GM19467 (cell line): ENCODE measurements at regions not wholly inside any gene's neighbourhood (a gene's known extent, or its start where the extent isn't known, plus 50 kb on each side); places are given as distances from the start of the nearest gene placed in this dataset.
"Not testable (repeated sequence)": the region's sequence is repeated elsewhere in the genome, so short reads cannot be mapped to it uniquely, and the experiment has no call there.

Experiments
- ATAC-seq: cut with Tn5 transposase; IDR thresholded peaks from one replicate; pipeline ENCODE4 v1.9.1; 2021; ENCODE audit warnings: mild to moderate bottlenecking, moderate library complexity; ENCODE audit not compliant: unreplicated experiment

DNA sequence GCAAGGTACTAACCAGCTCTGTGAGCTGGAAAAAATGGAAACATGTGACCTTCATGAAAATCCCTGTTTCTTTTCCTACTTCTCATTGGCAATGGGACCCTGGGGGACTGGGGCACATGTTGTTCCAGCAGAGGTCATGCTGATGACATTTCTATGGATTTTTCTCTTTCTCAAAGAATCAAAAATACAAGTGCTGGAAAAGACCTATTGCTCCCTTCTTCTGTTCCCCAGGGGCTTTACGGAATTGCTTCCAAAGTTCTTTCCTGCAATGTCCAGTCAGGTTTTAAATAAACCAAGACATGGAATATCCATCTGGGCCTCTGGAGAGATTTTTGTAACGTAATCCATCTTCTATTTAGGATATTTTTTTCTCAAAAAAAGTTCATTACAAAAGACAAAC is 1006.1 kb upstream of the CELF4 start:
- ATAC-seq = no peak

DNA sequence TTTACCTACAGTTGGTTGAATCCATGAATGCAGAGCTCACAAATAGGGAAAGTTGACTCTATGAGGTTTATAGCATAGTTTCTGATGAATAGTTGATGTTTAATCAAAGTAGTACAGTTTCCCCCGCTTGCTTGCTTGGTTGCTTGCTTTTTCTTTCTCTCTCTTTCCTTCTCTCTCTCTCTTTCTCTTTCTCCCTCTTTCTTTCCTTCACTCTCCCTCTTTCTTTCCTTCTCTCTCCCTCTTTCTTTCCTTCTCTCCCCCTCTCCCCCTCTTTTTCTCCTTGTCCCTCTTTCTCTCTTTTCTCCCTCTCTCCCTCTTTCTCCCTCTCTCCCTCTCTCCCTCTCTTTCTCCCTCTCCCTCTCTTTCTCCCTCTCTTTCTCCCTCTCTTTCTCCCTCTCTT is 999.9 kb upstream of the CELF4 start:
- ATAC-seq = no peak

DNA sequence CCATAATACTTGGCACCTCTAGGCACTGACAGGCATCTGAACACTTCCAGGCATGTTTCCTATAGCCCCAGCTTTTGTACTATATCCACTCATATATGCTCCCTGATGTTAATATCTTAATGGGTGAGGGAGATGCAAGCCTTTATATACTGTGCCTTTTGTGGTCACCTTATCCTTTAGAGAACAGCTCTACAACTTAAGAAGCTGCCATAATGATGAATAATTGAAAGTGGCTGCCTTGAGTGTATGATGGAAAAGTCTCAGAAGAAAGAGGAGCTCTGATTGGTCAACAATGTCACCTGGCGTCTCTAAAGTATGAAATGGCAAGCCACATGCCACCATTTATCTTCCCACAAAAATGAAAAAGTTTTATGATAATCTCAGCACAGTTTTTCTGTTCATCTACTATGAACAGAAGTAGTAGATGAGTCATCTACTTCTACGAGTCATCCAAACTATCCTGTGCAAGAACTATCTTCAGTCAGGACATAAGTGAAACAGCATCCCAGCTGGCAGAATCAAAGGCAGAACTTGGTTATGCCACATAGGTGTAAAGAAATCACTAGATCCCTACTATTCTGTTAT is 997.9 kb upstream of the CELF4 start:
- no peak for ATAC-seq

DNA sequence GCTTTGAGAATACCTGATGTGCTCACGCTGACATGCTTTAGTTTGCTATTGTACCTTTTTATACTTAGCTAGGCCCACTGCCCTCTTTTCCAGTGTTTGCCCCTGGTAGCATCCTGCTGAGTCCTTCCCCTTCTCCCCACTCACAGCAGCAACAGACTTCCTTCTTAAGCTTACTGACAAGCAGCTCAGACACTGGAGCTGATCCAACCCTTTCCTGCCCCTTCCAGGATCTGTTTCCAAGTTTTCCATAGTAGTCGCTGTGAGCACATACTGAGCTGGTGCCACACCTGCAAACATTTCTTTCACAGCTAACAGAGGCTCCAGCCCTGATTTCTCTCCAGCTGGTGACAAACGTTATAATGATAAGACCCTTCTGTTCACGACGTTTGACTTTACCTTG is 991.4 kb upstream of the CELF4 start:
- ATAC-seq = no peak

DNA sequence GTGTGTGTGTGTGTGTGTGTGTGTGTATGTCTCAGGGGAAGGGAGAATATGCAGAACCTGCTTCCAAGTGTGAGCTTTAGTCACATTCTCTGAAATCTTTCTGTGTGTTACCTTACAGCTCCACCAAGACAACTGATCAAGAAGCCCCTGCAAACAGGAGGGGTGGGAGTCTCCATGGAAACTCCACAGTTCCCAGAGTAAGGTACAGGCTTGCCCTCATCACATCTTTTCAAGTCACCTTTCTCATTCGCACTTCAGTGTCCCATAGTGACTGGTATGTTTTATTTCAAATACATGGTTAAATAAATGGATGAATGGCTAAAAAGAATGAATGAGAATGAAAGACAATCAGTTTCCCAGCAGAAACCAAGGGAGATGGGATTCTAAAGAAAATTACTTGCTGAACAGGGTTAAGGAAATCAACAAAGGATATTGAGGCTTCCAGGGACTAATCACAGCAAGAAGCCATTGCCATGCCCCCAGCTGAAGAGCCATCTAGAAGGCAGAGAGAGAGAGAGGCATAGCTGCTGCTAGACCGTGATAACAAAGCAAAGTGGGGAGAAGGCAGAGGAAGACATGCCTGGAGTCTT is 987.2 kb upstream of the CELF4 start:
- ATAC-seq = no peak

DNA sequence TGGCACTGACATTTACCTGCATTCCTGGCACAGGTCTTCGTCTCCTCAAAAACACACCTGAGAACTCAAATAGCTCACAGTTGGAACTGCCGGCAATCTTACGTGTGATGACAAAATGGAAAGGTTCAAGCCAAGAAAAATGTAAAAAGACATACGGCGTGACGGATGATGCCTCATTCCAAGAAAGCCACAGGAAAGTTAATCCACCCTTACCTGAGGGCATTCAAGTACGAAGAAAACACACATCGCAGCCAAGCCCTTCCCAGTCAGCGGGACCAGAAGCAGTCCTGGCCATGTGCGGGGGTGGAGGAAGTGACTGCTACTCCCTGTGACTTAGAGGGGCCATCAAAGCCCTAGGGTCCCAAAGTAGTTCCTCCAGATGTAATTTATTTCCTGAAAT is 986.3 kb upstream of the CELF4 start:
- no peak for ATAC-seq

DNA sequence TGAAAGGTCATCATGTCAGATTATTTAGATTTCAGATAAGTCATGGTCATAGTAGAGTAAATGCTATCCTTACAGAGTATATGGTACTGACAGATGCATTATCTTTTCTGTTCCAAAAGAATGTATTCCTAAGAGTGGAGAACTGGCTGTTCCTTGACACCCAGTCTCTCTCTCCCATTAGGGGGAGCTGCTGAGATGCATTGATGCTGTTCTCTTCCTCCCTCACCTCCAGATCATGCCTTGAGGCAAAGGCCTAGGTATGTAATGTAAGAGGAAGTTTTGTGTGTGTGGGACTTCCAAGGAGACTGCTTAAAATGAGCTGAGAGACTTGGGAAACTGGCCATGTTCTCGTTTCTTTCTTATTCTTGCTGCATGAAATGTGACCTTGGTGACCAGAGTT is 979.5 kb upstream of the CELF4 start:
- no peak for ATAC-seq

DNA sequence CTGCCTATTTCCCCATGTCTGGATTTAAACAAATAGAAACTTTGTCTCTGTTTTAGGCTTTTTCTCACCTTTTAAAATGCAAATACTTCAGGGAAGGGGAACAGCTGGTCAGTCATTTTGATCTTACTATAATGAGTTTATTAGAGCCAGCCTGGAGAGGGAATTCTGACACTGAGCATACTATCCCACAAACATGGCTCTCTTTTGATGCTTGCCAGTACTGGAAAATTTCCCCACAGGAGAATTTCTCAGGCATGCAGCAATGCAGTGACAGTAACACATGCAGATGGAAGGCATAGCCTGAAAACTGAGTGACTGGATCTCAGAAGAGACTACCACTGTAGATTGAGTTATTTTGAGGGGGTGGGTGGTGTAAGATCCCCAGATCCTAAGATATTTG is 974.3 kb upstream of the CELF4 start:
- ATAC-seq = no peak

DNA sequence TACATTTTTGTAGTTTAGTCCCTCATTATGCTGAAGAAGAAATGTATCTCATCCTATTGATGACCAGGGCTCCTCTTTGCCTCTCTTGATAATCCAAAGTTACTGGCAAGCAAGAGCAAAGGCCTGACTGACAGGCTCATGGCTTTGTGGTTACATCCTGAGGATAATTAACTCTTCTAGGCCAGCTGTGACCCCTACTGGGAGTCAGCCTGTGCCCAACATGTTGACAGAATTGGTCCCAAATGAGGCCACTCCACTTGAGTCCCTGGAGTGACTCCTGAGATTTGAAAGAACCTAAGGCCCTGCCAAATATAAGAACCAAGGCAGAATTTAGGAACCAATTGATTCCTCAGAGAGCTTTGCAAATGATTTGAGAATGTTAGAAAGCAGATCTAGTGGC is 973.8 kb upstream of the CELF4 start:
- ATAC-seq = no peak

DNA sequence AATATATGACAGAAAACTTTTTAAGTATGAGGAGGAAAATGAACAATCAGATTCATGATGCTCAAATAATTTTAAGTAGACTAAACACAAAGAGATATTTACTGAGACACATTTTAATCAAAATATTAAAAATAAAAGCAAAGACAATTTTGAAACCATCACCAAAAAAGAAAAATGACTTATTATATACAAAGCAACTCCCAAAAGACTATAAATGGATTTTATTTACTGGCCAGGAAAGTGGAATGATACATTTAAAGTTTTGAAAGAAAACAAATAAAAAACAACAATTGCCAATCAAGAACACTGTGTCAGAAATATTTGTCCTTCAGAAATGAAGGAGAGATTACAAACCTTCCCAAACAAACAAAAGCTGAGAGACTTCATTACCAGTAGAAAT is 968.5 kb upstream of the CELF4 start:
- no peak for ATAC-seq

DNA sequence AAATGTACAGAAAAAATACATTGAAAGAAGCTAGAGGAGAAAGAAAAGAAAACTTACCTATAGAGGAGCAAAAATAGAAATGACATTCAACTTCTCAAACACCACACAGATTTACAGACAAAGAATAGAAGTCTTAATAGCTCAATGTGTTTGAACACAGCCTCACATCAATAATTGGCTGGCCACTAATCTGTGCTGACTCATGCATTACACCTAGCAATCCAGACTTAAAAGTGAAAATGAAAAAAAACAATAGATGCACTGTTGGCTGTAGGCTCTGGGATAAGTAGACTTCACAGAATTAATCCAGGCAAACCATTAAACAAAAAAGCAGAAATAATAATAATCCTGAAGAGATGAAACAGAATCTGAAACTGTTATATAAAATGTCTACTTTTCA is 961.3 kb upstream of the CELF4 start:
- no peak for ATAC-seq

DNA sequence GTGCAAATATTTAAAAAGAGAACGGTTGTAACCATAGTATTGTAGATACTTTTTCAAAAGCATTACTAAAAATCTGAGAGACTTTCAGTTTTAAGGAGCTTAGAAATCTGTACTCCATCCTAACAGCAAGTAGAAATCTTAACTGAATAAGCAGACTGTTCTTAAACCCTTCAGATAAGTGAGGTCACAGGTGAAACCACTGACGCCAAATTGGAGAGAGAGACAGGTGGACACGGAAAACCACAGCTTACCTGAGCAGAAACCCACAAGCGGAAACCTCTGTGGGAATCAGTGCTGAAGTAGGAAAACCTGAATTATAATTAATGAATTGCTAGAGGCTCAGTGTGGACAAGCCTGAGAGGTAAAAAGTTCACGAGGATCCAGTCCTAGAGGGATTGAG is 959.4 kb upstream of the CELF4 start:
- ATAC-seq = no peak

DNA sequence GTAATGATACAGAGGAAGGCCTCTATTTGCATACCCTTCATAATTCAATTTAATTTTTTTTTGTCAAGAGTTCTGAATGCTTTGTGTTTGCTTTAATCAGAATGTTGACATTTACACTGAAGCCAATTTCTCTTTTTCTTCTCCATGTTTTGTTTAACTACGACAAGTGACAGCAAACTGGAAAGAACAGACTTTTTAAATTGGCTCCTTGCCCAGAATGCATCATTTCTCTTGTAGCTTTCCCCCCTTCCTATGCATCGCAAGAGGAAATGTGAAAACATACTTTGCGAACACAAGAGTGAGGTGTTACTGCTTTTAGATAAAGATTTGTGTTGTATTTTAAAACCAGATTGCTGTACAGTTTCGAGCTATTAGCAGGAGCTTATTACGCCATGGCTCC is 955.2 kb upstream of the CELF4 start:
- no peak for ATAC-seq

DNA sequence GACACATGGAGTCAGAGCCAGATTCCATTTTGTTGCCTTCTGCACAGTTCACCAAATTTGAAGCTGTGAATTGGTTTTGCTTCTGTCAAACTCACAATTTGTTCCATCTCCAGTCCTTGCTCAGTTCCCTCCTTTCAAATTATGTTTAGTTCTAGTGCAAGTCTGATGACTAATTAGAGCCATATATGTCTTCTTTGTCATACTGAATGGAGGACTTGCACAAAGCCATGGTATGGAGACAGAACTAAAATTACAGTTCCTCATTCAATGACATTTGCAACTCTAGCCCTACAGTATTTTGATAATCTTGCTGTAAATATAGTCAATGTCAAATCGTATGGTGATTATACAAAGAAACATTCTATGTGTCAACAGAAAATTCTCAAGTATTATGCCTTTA is 936.9 kb upstream of the CELF4 start:
- ATAC-seq = no peak

DNA sequence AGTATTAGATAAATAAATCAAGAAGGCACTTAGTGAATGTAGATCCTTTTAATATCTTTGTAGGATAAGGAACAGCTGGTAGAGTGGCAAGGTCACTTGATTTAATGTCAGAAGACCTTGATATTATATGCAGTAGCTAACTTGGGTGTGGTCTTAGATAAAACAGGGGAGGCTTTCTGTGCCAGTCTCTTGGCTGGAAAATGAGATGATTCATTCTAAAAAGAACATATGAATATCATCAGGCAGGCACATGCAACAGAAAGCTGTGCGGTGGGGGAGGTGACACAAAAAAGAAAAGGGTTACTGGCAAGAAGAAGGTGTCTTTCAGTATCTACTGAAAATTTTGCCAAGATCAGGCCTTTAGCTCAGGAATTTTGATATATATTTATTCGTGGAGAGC is 931.7 kb upstream of the CELF4 start:
- no peak for ATAC-seq

DNA sequence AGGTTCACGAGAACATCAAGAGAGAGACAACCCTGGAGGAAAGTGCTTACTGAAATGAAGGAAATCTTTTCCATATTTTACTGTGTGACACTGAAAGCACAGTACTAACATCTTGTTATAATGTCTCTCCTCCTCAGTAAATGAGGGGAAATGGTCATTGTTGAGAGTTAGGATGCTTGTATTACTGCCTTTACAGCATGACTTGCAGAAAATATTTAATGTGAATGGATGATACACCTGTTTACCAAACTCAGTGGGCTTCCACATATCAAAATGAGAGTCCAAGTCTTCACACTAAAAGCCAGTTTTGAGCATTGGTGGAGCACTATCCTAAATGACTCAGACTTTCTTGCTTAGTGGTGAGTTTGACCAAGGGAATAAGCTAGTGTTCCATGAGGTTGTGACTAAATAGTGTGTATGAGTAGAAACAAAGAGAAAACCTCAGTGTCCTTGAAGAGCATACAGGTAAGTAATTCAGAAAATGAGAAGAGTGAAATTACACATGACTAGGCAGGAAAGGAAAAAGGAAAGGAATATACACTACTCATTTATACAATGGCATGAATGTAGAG is 930.7 kb upstream of the CELF4 start:
- no peak for ATAC-seq

DNA sequence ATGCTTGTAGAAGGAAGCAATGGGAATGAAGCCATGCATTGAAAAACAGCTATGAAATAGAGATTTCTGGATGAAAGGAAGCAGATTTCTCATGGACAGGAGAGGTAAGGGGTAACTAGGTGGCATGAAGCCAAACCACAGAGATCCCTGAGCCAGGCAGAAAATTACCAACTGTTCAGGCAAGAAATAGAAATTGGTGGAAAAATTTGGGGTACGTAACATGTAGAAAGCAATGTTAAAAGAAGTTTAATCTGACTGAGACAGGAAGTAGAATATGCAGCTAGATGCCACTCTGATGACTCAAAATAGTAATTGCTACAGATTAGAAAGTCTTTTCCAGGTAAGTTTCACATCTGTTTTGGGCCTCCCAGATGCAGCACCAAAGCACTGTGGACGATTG is 928.5 kb upstream of the CELF4 start:
- ATAC-seq = no peak

DNA sequence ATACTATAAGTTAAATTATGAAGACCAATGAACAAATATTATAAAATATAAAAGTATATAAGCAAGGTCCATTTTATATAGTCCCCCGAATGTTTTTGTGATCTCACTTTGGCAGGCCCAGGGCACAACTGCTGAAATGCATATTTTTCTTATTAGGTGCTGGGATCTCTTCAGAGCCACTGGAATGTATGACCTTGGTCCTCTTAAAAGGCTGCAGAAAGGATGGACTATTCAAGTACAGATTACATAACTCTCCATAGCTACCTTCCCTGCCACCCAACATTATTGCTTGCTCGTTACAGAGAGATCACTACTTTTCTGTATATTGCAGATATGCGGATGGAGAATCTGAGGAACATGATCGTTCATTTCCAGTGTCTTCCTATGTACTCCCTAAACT is 925.6 kb upstream of the CELF4 start:
- ATAC-seq = no peak

DNA sequence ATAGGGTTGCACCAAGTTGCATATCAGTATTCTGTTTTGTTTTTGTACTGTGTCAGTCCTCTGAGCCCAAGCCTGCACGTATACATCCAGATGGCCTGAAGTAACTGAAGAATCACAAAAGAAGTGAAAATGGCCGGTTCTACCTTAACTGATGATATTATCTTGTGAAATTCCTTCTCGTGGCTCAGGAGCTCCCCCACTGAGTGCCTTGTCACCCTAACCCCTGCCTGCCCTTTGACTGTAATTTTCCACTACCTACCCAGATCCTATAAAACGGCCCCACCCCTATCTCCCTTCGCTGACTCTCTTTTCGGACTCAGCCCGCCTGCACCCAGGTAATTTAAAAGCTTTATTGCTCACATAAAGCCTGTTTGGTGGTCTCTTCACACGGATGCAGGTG is 924.1 kb upstream of the CELF4 start:
- not testable (repeated sequence) for ATAC-seq

DNA sequence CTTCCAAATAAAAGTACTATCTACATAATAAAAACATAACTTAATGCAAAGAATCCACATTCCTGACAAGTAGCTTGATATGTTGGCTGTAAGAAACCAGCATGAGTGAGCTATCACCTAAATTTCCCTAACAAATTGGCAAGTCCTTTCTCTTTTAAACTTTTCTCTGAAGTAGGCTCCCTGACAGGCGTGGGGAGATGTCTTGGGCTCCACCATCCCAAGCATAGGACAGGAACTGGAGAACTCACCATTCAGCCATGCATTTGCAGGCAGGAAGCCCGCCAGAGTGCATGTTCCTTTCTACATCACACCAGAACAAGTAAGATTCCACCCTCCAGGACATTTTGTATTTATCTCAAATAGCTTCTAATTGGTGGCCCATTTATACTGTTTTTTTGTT is 921.9 kb upstream of the CELF4 start:
- no peak for ATAC-seq

DNA sequence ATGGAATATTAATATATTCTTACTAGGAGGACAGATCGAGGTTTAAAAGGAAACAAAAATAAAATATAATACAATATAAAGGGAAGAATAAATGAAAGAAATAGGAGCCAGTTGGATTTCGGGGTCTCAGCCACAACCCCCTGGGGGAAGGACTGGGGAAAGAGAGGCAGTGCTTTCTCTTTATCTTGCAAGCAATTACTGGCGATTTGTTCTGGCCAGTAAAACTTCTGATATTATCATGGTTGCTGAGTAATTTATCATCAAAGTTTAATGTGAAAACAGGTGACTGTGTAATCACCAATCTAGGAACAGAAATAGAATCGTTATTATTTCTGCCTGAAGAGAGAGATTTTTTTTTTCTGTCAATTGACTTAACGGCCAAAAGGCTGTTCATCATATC is 917.7 kb upstream of the CELF4 start:
- ATAC-seq = no peak

DNA sequence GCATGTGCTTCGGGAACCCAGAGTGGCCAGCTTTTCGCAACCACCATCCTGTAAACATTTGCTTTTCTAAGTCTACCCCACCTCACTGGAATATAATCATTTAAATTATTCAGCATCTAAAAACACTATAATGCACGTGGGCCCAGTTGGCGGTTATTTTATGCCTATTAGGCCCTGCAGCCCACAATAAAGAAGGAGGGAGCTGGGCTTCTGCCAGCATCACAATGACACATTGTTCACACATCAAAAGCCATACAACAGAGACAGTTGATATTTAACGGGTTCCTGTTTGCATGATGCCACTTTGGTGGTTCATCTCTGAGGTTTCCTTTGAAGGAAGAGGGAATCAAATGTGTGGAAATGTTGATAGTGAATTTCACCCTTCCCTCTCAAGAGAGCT is 916.0 kb upstream of the CELF4 start:
- no peak for ATAC-seq

DNA sequence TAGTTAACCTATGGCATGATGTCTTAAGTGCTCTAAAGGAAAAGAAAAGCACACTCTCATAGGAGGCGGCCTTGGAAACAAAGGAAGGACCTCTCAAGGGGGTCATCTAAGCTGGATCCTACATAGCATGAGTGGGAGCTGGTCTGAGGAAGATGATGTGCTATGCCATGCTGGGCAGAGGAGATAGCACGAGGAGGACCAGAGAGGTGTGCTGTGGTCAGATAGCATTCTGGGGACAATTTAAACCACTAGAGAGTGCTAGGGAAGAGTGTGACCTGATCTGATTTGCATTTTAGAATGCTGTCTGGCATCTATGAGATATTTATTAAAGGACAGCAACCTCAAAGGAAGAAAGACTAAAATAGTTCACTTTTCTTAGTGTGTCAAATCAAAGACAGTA is 910.1 kb upstream of the CELF4 start:
- no peak for ATAC-seq
